Activated CD4-positive, alpha-beta memory T cell treated with anti-CD3 and anti-CD28 coated beads for 36 hours (primary cell): ENCODE measurements at regions not wholly inside any gene's neighbourhood (a gene's known extent, or its start where the extent isn't known, plus 50 kb on each side); places are given as distances from the start of the nearest gene placed in this dataset.

Source experiments
- CTCF ChIA-PET: fragments of 350-600 bp; sonication (Branson Sonifier 250); formaldehyde crosslinking; loops from one replicate; lab custom pipeline; 2021; ENCODE audit warnings: antibody characterized with exemption, inconsistent platforms; lab: Charles Lee
- POLR2A ChIA-PET: fragments of 350-600 bp; sonication (Branson Sonifier 250); formaldehyde crosslinking; loops from one replicate; lab custom pipeline; 2021; ENCODE audit warnings: antibody characterized with exemption; lab: Charles Lee
- DNase-seq: peaks from one replicate; pipeline ENCODE4 v3.0.0-alpha.2; 2020
- H3K27ac Mint-ChIP-seq: one replicate; pipeline ENCODE4 v1.8.0; 2021; ENCODE audit warnings: mixed read lengths
- H3K27me3 Mint-ChIP-seq: one replicate; pipeline ENCODE4 v1.8.0; 2021; ENCODE audit warnings: mixed read lengths
- H3K36me3 Mint-ChIP-seq: one replicate; pipeline ENCODE4 v1.8.0; 2021; ENCODE audit warnings: mixed read lengths
- H3K4me1 Mint-ChIP-seq: one replicate; pipeline ENCODE4 v1.8.0; 2021; ENCODE audit warnings: low read depth, mixed read lengths
- H3K4me3 Mint-ChIP-seq: one replicate; pipeline ENCODE4 v1.8.0; 2021; ENCODE audit warnings: mild to moderate bottlenecking, mixed read lengths
- H3K9me3 Mint-ChIP-seq: one replicate; pipeline ENCODE4 v1.8.0; 2021; ENCODE audit warnings: mixed read lengths
- intact Hi-C: fragments of 100-400 bp; cut with micrococcal nuclease; formaldehyde crosslinking; loops from one replicate; pipeline ENCODE4 v1.15.1; 2023

DNA sequence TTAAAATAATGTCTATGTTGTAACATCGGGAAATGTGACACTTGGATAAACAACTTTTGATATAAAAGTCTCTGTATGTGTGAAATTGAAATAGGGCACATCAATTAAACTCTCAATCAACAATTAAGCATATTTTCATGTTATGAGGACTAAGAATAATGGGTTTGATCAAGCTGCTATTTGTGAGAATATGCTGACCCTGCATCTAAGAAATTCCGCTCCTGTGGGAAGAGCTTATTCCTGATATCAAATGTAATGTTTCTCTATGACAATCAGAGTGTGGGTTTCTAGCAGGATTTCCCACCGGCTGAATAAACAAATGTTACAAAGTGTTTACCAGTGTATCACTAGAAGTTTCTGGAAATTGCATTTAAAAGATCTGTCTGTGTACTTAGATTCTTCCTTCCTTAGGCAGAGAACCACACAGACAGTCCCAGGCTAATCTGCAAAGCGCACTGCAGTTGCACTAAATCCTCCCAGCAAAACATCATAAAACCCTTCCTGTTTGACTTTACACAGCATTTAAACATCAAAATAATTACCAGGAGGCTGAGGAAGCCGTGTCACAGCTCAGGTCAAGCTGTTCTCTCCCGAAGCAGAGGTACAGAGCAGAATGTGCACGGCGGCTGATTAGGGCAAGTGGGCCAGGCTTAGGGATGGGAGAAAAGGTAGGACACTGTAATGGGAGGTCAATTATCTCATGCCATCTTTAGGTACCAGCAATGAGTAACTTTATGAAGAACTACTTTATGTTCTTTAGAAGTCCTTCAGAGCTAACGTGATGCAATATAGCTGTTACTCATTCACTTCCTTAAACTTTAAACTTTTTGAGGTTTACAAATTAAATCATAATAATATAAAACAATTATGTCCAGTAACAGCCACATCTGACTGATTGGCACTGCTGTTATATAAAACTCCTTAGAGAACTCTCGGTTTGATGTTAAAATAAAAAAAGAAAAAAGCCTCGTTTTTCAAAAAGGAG is 109.1 kb upstream of the CTTNBP2 start:
- H3K4me1 Mint-ChIP-seq = no peaks in the 10 kb centered on the region
- intact Hi-C loops = no loop called here
- no peak for DNase-seq
- H3K4me3 Mint-ChIP-seq = no peak overlapping the region
- H3K27ac Mint-ChIP-seq = no peak overlapping the region
- H3K9me3 Mint-ChIP-seq = no peaks in the 10 kb centered on the region
- H3K27me3 Mint-ChIP-seq = no peaks in the 10 kb centered on the region
- CTCF ChIA-PET = no interaction called here
- POLR2A ChIA-PET = no interaction called here
- no peaks in the 10 kb centered on the region for H3K36me3 Mint-ChIP-seq

DNA sequence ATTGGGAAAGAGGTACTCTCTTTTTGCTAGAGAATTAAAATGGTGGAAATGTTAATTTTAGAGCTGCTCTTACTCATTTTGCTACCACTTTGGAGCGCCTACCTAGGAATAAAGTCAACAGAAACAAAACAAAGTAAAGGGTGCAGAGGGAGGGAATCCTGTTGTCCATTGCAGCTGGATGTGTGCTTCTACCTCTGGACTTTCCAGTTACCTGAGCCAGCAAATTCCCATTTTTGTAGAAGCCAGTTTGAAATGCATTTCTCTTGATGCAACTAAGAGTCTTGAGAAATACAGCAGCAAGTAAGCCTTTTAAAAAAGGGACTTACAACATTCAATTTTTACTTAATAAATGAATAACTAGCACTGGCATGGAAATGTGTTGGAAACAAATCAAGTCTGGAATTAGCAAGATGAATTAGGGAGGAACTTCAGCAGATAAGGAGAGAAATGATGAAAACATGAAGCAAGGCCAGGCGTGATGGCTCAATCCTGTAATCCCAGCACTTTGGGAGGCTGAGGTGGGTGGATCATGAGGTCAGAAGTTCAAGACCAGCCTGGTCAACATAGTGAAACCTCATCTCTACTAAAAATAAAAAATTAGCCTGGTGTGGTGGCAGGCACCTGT is 113.5 kb upstream of the CTTNBP2 start:
- POLR2A ChIA-PET = no interaction called here
- H3K27me3 Mint-ChIP-seq = no peaks in the 10 kb centered on the region

DNA sequence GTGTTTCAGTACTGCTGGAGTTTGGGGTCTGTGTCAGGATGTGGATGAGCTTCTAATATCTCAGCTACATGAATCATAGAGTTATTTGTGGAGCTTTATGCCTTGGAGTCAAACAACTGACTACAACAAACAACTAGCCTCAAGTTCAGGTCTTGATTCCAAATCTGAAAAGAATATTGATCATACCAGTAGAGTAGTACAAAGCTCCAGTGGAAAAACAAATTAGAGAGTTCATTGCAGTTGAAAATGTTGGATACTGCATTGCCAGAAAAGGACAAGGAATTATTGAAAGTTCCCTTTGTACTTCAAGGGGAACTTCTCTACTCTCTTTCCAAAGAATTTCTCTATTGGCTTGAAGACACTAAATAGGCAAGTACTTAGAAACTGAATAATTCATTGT is 117.6 kb upstream of the CTTNBP2 start:
- DNase-seq = no peak
- ChIA-PET POLR2A (no interaction called here), CTCF (no interaction called here)
- Mint-ChIP-seq H3K4me1 (no peaks in the 10 kb centered on the region), H3K9me3 (no peaks in the 10 kb centered on the region), H3K27me3 (no peaks in the 10 kb centered on the region), H3K36me3 (no peaks in the 10 kb centered on the region), H3K27ac (no peak overlapping the region), H3K4me3 (no peak overlapping the region)
- intact Hi-C loops = no loop called here

More for the DNA sequence above, 113.5 kb upstream of the CTTNBP2 start:
- intact Hi-C loops = no loop called here
- Mint-ChIP-seq H3K27ac (no peak overlapping the region), H3K36me3 (no peaks in the 10 kb centered on the region), H3K4me1 (no peaks in the 10 kb centered on the region), H3K9me3 (no peaks in the 10 kb centered on the region), H3K4me3 (no peak overlapping the region)
- CTCF ChIA-PET = no interaction called here
- DNase-seq = no peak

- DNase-seq = no peak
- no peaks in the 10 kb centered on the region for H3K9me3 Mint-ChIP-seq
- no peaks in the 10 kb centered on the region for H3K36me3 Mint-ChIP-seq
- H3K27me3 Mint-ChIP-seq = peaks cover 2% of the 10 kb centered on the region
- no peak overlapping the region for H3K4me3 Mint-ChIP-seq
- ChIA-PET CTCF (interaction anchor here (1.2 kb wide), 1 partner anchor 11 kb away, joined by 3 read pairs; no protein-coding TSS in a partner anchor), POLR2A (no interaction called here)
- no peaks in the 10 kb centered on the region for H3K4me1 Mint-ChIP-seq
- no peak overlapping the region for H3K27ac Mint-ChIP-seq
- intact Hi-C loops = no loop called here
Observed at GRCh38 chr7:117992635-117993376, 119.6 kb upstream of the CTTNBP2 start.

DNA sequence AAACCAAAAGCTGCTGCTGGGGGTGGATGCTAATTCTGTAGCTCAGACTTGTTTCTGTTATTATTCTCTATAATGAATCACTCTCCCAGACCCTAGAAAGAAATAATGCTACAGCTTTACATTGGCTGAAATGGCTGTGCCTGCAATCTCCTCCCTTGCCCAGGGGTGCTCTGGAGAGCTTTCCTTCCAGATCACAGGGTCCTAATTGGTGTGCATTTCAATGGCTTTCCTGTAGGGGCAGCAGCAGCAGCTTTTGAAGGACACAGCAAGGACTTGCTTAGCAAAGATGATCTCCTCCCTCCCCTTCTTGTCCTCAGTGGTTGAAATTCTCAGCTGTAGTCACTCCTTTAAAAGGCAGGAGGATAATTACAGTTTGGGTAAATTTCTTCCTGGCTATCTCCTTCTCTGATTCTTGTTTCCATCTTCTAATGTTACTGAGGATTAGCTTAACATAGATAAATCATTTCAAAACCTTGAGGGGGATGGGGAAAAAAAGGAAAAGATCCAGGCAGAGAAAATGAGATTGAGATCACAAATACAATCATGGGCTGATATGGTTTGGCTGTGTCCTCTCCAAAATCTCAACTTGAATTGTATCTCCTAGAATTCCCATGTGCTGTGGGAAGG is 120.2 kb upstream of the CTTNBP2 start:
- CTCF ChIA-PET = interaction anchor here (1.2 kb wide), 1 partner anchor 11 kb away, joined by 3 read pairs; no protein-coding TSS in a partner anchor
- POLR2A ChIA-PET = no interaction called here
- no peaks in the 10 kb centered on the region for H3K9me3 Mint-ChIP-seq
- H3K4me1 Mint-ChIP-seq = no peaks in the 10 kb centered on the region
- H3K36me3 Mint-ChIP-seq = no peaks in the 10 kb centered on the region
- no peak for DNase-seq
- H3K4me3 Mint-ChIP-seq = no peak overlapping the region
- H3K27ac Mint-ChIP-seq = no peak overlapping the region
- peaks cover 2% of the 10 kb centered on the region for H3K27me3 Mint-ChIP-seq
- intact Hi-C loops = no loop called here

- ChIA-PET CTCF (no interaction called here), POLR2A (no interaction called here)
- no peak overlapping the region for H3K27ac Mint-ChIP-seq
- intact Hi-C loops = no loop called here
- H3K4me3 Mint-ChIP-seq = no peak overlapping the region
- no peaks in the 10 kb centered on the region for H3K36me3 Mint-ChIP-seq
- no peaks in the 10 kb centered on the region for H3K4me1 Mint-ChIP-seq
- DNase-seq = no peak
- H3K9me3 Mint-ChIP-seq = no peaks in the 10 kb centered on the region
- peaks cover 2% of the 10 kb centered on the region for H3K27me3 Mint-ChIP-seq
Observed at GRCh38 chr7:117995850-117996650, 122.8 kb upstream of the CTTNBP2 start.

DNA sequence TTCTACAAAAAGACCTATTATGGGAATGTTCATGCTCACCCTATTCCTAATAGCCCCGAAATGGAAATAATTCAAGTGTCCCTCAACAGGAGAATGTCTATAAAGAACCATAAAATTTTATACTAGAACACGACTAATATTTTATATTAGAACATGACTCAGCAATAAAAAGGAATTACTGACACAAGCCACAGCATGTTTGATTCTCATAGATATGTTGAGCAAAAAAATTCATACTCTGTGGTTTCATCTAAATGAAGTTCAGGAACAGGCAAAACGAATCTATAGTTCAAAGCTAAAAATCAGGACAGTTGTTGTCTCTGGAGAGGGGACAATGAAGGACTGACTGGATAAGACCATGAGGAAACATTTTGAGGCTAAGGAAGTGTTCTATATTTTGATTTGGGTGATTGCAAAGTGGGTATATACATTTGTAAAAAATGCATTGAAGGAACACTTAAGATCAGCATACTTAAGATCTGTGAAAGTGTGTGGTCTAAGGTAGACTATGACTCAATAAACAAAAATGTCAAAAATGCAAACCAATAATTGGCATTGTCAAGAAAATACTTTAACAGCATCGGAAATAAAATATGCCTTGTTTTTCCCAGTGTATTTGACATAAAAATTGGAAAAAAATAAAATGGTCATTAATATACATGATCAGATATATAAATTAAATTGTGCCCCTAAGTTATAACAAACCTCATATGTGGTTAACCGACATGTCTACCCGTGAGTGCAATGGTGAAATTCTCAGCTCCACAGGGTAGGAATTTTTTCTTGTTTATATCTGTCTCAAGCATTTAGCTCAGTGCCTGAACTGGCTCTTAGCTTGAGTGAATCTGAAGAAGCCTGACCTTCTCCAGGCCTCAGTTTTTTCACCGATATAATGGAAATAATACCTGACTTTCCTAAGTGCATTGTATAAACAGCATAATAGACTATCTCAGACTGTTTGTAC is 124.9 kb upstream of the CTTNBP2 start:
- H3K27ac Mint-ChIP-seq = no peak overlapping the region
- no peaks in the 10 kb centered on the region for H3K4me1 Mint-ChIP-seq
- peaks cover 2% of the 10 kb centered on the region for H3K27me3 Mint-ChIP-seq
- ChIA-PET POLR2A (no interaction called here), CTCF (no interaction called here)
- intact Hi-C loops = no loop called here
- H3K4me3 Mint-ChIP-seq = no peak overlapping the region
- H3K36me3 Mint-ChIP-seq = no peaks in the 10 kb centered on the region
- H3K9me3 Mint-ChIP-seq = no peaks in the 10 kb centered on the region
- no peak for DNase-seq

DNA sequence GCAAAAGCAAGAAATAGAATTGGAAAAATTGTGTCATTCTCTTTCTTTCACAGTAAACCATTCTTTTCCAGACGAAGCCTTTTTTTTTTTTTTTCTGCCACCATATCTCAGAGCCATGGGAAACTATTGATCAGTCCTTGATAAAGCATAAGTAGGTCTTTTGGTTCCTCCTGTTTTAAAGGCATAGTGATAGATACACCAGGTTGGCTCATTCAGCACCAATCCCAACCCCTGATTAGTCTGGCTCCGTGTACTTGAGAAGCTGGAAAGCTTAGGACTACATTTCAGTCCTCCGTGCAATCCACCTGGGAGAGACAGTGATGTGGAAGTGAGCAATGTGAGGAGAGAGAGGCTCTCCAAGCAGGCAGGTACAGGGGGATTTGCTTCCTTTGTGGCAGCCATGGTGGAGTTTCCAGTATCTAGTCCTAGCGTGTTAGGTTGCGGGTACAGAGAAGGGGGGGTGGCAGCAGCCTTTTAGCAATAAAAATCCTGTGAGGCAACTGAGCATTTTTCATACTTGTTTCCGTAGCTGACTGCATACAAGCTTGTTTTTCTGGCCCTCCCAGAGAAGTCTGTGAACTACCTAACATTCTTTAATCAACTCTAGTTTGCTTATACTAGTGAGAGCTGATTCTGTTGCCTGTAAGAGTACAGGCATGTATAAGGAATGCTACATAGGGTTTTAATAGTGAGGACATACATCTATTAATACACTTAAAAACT is 127.4 kb upstream of the CTTNBP2 start:
- H3K27ac Mint-ChIP-seq = no peak overlapping the region
- POLR2A ChIA-PET = no interaction called here
- H3K9me3 Mint-ChIP-seq = no peaks in the 10 kb centered on the region
- CTCF ChIA-PET = no interaction called here
- no peaks in the 10 kb centered on the region for H3K36me3 Mint-ChIP-seq
- H3K4me1 Mint-ChIP-seq = no peaks in the 10 kb centered on the region
- peaks cover 2% of the 10 kb centered on the region for H3K27me3 Mint-ChIP-seq
- no peak for DNase-seq
- H3K4me3 Mint-ChIP-seq = no peak overlapping the region
- intact Hi-C loops = no loop called here

DNA sequence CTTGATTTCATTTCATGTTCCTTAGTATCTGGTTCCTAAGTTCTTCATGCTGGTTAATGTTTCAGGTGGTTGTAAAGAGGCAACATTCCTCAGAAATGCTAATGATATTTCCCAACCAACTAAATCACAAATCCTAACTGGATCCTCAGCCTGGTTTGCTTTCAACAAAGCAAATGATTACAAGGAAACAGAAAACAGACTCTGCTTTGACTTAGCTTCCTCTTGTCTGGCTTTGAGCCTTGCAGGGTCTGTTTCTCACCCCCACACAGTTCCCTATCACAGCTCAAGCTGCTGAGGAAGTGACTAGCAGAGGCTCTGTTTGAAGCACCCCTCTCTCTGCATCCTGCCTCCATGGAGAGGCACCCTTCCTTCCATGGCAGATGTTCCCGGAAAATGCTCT is 130.2 kb upstream of the CTTNBP2 start:
- H3K27ac Mint-ChIP-seq = no peak overlapping the region
- no peaks in the 10 kb centered on the region for H3K4me1 Mint-ChIP-seq
- ChIA-PET CTCF (no interaction called here), POLR2A (no interaction called here)
- no peaks in the 10 kb centered on the region for H3K36me3 Mint-ChIP-seq
- H3K9me3 Mint-ChIP-seq = no peaks in the 10 kb centered on the region
- no peak for DNase-seq
- H3K27me3 Mint-ChIP-seq = no peaks in the 10 kb centered on the region
- intact Hi-C loops = no loop called here
- H3K4me3 Mint-ChIP-seq = no peak overlapping the region

DNA sequence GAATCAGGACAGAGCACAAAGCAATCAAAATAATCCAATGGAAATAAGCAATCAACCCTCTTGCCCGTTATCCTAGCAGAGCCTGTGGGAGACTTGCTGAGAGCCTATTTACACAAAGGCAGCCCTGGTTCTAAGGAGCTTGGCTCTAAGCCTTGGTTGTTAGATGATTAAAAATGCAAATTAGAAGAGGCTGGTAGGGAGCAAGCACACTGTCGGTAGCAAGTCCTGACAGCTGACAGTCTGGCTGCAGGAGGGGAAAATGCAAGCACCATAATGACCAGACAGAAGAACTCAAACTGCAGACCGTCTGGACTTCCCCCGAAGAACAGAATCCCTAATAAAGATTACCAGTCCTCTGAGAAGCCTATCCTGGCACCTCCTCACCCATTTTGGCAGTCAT is 131.8 kb upstream of the CTTNBP2 start:
- DNase-seq = no peak
- Mint-ChIP-seq H3K27ac (no peak overlapping the region), H3K4me1 (no peaks in the 10 kb centered on the region), H3K27me3 (no peaks in the 10 kb centered on the region), H3K4me3 (no peak overlapping the region), H3K36me3 (no peaks in the 10 kb centered on the region), H3K9me3 (no peaks in the 10 kb centered on the region)
- POLR2A ChIA-PET = no interaction called here
- CTCF ChIA-PET = no interaction called here
- intact Hi-C loops = no loop called here
